Stimulated activated CD4-positive, alpha-beta T cell treated with anti-CD3 and anti-CD28 coated beads, Interleukin-12 subunit alpha, Interleukin-12 subunit beta, amount 100 ng/mL, for 24 hours (primary cell): ENCODE measurements at regions not wholly inside any gene's neighbourhood (a gene's known extent, or its start where the extent isn't known, plus 50 kb on each side); places are given as distances from the start of the nearest gene placed in this dataset.
"Not testable (repeated sequence)": the region's sequence is repeated elsewhere in the genome, so short reads cannot be mapped to it uniquely, and the experiment has no call there.

Experiments used
- DNase-seq, 2 experiments: peaks; one replicate each; pipeline ENCODE4 v3.0.0-alpha.2; 2020; ENCODE audit warnings: low read depth in 2 of 2

GRCh38 chr21:35319684-35320283, 270.7 kb upstream of the RUNX1 start:
- DNase-seq = no peak

- DNase-seq = no peak
Measured at GRCh38 chr21:35316933-35317332, 267.8 kb upstream of the RUNX1 start.

DNA sequence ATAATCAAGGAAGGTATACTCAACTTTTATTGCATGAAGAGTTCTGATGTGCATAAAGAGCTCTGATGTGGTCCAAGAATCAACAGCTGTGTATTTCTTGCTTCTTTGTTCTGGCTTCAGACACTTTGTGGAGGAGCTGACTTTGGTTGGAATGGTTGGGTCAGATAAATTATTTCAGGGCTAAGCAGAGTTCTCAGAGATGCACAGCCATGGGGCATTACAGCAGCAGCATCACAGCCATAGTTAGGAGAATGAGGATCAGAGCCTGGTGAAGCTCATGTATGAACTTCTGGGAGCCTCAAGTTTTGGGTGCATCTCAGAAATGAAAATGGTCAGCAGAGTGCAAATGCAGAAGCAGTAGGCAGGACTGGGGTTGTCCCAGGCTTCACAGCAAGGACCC, 267.4 kb upstream of the RUNX1 start:
- no peak for DNase-seq

GRCh38 chr21:35314857-35315582, 265.9 kb upstream of the RUNX1 start:
- DNase-seq = no peak

GRCh38 chr21:35311985-35312384, 262.9 kb upstream of the RUNX1 start:
- DNase-seq = no peak

- no peak for DNase-seq
Measured at GRCh38 chr21:35309316-35309715, 260.2 kb upstream of the RUNX1 start.

DNA sequence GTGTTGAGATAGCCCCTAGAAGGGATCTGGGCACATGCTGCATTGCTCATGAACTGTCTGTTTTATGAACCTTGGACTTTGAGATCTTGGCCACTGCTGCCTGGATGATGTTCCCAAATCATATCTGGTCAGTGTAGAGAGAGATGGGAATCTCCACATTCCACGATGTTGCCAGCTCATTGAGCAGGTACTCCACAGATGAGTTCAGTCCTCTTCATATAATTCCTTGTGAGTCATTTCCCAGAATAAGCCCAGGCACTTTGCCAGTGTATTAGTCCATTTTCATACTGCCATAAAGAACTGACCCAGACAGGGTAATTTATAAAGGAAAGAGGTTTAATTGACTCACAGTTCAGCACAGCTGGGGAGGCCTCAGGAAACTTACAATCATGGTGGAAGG, 254.0 kb upstream of the RUNX1 start:
- no peak for DNase-seq

DNA sequence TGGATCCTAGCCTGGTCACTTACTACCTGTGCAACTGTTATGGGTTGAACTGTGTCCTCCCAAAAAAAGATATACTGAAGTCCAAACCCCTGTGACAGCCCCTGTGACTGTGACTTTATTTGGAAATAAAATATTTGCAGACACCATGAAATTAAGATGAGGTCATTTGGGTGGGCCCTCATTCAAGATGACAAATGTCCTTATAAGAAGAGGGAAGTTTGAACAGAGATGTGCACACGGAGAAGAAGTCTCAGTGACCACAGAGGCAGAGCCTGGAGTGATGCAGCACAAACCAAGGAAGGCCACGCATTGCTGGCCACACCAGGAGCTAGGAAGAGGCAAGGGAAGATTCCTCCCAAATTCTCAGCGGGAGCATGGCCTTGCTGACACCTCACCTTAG, 249.7 kb upstream of the RUNX1 start:
- DNase-seq = no peak

DNA sequence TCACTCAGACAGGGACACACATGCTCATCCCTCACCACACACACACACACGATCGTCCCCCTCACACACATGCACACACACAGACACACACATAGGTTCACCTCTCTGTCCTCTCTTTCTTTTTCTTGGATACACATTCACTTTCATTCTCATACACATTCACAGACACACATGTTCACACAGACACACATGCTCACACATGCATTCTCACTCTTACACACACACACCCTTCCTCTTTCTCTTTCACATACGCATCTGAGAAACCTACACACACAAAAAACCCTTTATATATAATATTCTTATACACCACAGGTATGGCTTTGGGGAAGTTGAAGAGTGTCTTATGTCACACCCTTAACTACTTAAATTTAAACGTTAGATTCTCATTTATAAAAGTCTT, 248.6 kb upstream of the RUNX1 start:
- no peak for DNase-seq

DNA sequence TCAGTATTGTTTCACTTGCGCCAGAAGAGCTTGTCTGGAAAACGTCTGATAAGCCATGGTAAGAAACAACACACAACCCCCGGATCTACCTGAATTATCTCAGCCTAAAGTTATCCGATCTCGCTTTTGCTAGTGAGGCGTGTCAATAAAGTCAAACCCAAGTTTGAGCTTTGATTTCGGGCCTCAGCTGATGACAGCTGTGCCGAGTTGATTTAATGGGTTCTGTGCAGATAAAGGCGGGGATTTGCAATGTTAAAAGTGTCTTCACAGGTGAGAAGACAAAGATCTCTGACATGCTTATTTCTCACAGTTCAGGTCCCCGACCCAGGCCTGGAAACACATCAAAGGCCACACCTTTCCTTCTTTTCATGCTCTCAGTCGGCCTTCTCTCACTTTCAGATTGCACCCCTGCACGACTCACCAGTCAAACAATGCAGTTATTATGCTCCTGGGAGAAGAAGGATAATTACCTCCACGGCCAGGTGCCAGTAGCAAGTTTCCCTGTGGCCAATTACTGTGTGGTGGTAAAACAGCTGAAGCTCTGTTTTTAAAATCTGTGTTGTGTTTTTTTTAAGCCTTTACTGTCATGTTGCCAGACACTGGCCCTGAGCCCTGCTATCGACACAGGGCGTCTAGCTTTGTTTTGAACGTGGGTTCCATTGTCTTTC, 245.3 kb upstream of the RUNX1 start:
- DNase-seq = no peak

DNA sequence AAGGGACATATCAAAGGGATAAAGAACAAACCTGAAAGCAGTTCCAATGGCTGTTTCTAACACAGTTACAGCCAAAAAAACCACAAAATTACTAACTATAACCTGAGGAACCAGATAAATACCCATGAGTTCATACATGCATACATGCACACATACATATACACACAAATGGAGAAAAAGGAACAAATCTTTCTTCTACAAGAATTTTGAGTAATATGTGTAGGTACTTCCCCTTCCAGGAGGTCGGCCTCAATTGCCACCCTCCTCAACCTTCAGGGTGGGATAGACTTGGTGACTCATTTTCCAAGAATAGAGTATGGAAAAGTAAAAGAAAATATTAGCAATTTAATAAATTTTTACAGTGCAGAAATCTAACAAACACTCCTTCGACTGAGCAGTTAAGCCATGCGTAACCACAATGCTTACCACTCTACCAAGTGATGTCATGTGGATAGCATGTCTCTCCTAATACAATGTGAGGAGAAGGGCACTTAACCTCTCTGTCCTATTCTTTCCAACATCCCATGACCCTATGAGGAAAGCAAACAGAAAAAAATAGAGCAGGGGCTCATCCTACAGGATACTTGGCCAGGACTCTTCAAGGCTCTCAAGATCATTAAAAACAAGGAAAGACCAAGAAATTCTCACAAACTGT, 243.0 kb upstream of the RUNX1 start:
- DNase-seq = no peak

DNA sequence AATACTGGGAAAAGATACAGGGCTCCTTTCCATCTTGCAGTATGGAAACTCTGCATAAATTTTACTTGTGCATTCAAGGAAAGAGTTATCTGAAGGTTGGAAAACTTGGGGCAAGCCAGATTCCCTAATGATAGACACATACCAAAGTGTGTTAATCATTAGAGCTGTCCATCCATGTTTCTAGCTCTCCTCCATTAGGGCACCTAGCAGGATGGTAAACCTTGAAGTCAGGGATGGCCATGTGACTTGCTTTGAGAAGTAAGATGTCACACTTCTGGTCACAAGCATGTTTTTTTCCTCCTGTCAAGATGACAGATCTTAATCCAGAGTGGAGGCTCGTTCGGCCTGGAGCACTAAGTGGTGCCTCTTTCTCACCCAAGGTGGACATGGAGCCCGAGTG, 241.9 kb upstream of the RUNX1 start:
- DNase-seq = no peak

- no peak for DNase-seq
Measured at GRCh38 chr21:35288238-35288637, 239.1 kb upstream of the RUNX1 start.

DNA sequence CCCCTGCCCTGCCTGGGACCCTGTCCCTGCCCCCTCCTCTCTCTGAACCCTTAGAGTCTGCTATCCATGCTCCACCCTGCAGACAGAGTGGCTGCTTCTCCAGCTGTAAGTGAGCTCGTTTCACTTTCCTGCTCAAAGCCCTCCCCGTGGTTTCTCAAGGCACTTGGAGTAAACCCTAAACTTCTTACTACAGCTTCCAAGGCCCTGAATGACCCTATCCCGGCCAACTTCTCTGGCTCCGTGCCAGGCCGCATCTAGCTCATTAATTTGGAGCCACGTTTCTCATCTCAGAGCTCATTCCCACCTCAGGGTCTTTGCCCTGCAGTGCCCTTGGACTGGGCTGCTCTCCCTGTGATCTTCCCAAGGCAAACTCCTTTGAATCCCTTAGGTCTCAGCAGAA, 235.1 kb upstream of the RUNX1 start:
- DNase-seq = no peak

- no peak for DNase-seq
Measured at GRCh38 chr21:35282944-35283343, 233.8 kb upstream of the RUNX1 start.

DNA sequence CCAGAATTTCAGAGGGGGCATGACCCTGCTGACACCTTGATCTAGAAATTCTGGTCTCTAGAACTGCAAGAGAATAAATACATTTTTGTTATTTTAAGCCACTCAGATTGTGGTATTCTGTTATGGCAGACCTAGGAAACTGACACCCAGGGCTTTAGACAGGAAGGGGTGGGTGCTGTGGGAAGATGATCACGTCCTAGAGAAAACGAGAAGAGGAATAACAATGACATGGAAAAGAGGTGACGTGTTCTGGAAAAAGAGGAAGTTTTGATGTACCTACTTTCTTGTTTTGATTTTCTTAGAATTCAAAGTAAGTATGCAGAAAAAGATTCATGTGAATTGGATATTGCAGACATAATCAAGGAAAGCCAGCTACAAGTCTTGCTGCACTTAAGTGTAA, 232.9 kb upstream of the RUNX1 start:
- no peak for DNase-seq

- no peak for DNase-seq
Measured at GRCh38 chr21:35280231-35280630, 231.1 kb upstream of the RUNX1 start.

GRCh38 chr21:35275776-35276175, 226.7 kb upstream of the RUNX1 start:
- no peak for DNase-seq

GRCh38 chr21:35274923-35275322, 225.8 kb upstream of the RUNX1 start:
- no peak for DNase-seq

- DNase-seq = no peak
Measured at GRCh38 chr21:35274090-35274489, 225.0 kb upstream of the RUNX1 start.

DNA sequence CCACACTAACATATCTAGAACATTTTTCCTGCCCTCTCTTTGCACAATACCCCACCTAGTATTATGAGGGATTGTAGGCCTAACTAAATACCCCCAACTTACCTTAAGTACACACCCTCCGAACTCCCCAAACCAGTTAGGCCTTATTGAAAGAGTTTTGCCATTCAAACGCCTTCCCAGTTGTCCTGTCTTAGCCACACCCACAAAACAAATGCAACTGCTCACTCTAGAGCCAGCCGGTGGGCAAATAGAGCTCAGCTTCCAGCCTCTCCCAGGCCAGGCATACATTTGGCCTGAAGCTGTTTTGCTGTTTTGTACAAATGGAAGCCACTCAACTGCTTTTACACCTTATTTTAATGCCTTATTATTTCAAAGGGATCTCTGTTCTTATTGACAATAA, 224.2 kb upstream of the RUNX1 start:
- no peak for DNase-seq

DNA sequence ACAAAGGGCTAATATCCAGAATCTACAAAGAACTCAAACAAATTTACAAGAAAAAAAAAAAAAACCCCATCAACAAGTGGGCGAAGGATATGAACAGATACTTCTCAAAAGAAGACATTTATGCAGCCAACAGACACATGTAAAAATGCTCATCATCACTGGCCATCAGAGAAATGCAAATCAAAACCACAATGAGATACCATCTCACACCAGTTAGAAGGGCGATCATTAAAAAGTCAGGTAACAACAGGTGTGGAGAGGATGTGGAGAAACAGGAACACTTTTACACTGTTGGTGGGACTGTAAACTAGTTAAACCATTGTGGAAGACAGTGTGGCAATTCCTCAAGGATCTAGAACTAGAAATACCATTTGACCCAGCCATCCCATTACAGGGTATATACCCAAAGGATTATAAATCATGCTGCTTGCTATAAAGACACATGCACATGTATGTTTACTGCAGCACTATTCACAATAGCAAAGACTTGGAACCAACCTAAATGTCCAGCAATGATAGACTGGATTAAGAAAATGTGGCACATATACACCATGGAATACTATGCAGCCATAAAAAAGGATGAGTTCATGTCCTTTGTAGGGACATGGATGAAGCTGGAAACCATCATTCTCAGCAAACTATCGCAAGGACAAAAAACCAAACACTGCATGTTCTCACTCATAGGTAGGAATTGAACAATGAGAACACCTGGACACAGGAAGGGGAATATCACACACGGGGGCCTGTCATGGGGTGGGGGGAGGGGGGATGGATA, 222.4 kb upstream of the RUNX1 start:
- DNase-seq = not testable (repeated sequence)
